ENCODE measurements at regions not wholly inside any gene's neighbourhood (a gene's known extent, or its start where the extent isn't known, plus 50 kb on each side); places are given as distances from the start of the nearest gene placed in this dataset.

DNA sequence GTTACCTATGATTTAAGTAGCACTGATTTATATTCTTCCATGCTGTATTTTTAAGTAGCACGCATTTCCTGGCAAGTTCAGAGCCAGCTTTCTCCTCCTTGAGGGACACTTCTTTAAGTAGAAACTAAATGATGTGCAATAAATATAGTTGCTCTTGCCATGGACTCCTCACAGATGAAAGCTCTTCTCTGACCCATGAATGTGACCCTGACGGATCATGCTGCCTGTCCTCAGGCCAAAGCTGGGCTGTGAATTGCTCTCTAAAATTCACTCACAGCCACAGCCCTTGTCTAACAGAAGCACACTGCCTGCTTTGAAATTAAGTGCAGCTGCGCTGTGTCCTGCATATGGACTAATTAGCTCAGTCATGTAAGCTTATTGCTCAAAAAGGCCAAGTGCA is 438.8 kb downstream of the PMP22 start:
- no peaks in the 10 kb centered on the region for H3K9me3 ChIP-seq
- H3K27me3 ChIP-seq = no peaks in the 10 kb centered on the region
- WGBS (ENCODE audit: insufficient coverage, low coverage, low lambda C conversion rate, missing lambda C conversion rate) = 44% methylated on average over 2 of the region's 3 CpGs
- no peak overlapping the region for H3K27ac ChIP-seq
- ATAC-seq = no peak
- intact Hi-C loops (cut with DNase I) = no loop called here
- no peaks in the 10 kb centered on the region for H3K36me3 ChIP-seq
- TF ChIP-seq, protein P1, sequence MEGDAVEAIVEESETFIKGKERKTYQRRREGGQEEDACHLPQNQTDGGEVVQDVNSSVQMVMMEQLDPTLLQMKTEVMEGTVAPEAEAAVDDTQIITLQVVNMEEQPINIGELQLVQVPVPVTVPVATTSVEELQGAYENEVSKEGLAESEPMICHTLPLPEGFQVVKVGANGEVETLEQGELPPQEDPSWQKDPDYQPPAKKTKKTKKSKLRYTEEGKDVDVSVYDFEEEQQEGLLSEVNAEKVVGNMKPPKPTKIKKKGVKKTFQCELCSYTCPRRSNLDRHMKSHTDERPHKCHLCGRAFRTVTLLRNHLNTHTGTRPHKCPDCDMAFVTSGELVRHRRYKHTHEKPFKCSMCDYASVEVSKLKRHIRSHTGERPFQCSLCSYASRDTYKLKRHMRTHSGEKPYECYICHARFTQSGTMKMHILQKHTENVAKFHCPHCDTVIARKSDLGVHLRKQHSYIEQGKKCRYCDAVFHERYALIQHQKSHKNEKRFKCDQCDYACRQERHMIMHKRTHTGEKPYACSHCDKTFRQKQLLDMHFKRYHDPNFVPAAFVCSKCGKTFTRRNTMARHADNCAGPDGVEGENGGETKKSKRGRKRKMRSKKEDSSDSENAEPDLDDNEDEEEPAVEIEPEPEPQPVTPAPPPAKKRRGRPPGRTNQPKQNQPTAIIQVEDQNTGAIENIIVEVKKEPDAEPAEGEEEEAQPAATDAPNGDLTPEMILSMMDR (IDR thresholded peaks at IDR 0.05) = no peak
- TF ChIP-seq POLR2A (IDR thresholded peaks at IDR 0.05) = no peak
- no peak for DNase-seq
- H3K4me1 ChIP-seq = no peaks in the 10 kb centered on the region
- H3K4me3 ChIP-seq = no peak overlapping the region

DNA sequence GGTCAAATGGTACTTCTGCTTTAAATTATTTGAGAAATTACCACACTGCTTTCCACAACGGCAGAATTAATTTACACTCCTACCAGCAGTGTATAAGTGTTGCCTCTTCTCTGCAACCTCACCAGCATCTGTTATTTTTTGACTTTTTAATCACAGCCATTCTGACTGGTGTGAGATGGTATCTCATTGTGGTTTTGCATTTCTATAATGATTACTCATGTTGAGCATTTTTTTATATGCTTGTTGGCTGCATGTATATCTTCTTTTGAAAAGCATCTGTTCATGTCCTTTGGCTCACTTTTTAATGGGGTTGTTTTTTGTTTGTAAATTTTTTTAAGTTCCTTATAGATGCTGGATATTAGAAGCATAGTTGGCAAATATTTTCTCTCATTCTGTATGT is 446.7 kb downstream of the PMP22 start:
- DNase-seq (no peak), ATAC-seq (no peak)
- no peak for TF ChIP-seq POLR2A (IDR thresholded peaks at IDR 0.05)
- TF ChIP-seq, protein P1 (IDR thresholded peaks at IDR 0.05) = no peak
- 73% methylated on average over 1 of the region's 1 CpG for WGBS (ENCODE audit: insufficient coverage, low coverage, low lambda C conversion rate, missing lambda C conversion rate)
- Histone ChIP-seq H3K27ac (no peak overlapping the region), H3K4me1 (no peaks in the 10 kb centered on the region), H3K27me3 (no peaks in the 10 kb centered on the region), H3K36me3 (no peaks in the 10 kb centered on the region), H3K9me3 (no peaks in the 10 kb centered on the region), H3K4me3 (no peak overlapping the region)
- intact Hi-C loops (cut with DNase I) = no loop called here

- Histone ChIP-seq H3K4me1 (no peaks in the 10 kb centered on the region), H3K27ac (no peak overlapping the region), H3K36me3 (no peaks in the 10 kb centered on the region), H3K4me3 (no peak overlapping the region), H3K27me3 (no peaks in the 10 kb centered on the region), H3K9me3 (no peaks in the 10 kb centered on the region)
- WGBS (ENCODE audit: insufficient coverage, low coverage, low lambda C conversion rate, missing lambda C conversion rate) = 79% methylated on average over 6 of the region's 6 CpGs
- intact Hi-C loops (cut with DNase I) = no loop called here
- TF ChIP-seq, protein P1 (IDR thresholded peaks at IDR 0.05) = no peak
- TF ChIP-seq POLR2A (IDR thresholded peaks at IDR 0.05) = no peak
- no peak for DNase-seq
- no peak for ATAC-seq
Observed at GRCh38 chr17:14815079-14815478, 450.0 kb downstream of the PMP22 start.

GRCh38 chr17:14813649-14814370 is 451.3 kb downstream of the PMP22 start:
- Histone ChIP-seq H3K4me3 (no peak overlapping the region), H3K27me3 (no peaks in the 10 kb centered on the region), H3K36me3 (no peaks in the 10 kb centered on the region), H3K9me3 (no peaks in the 10 kb centered on the region), H3K4me1 (no peaks in the 10 kb centered on the region), H3K27ac (no peak overlapping the region)
- 65% methylated on average over 11 of the region's 18 CpGs for WGBS (ENCODE audit: insufficient coverage, low coverage, low lambda C conversion rate, missing lambda C conversion rate)
- ATAC-seq = peak; percentile 71 to 85 (median 80)
- DNase-seq = peak; percentile 50 to 74 (median 54)
- intact Hi-C loops (cut with DNase I) = no loop called here
- no peak for TF ChIP-seq POLR2A (IDR thresholded peaks at IDR 0.05)
- TF ChIP-seq, protein P1 (IDR thresholded peaks at IDR 0.05) = peak; percentile 25 to 54 (median 48)

DNA sequence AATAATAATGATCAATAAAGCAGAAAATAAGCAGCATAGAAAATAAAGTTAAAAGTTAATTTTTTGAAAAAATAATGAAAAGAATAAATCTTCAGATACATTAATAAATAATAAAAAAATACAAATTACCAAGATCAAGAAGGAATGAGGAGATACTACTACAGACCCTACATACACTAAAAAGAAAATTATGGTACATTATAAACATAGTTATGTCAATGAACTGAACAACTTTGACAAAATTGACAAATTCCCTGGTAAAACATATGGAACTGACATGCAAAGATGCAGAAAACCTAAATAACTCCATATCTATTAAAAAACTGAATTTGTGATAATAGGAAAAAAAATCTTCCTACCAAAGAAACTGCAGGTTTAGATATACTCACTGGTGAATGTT is 456.7 kb downstream of the PMP22 start:
- Histone ChIP-seq H3K36me3 (no peaks in the 10 kb centered on the region), H3K4me3 (no peak overlapping the region), H3K27me3 (no peaks in the 10 kb centered on the region), H3K4me1 (no peaks in the 10 kb centered on the region), H3K27ac (no peak overlapping the region), H3K9me3 (no peaks in the 10 kb centered on the region)
- intact Hi-C loops (cut with DNase I) = no loop called here
- DNase-seq (no peak), ATAC-seq (no peak)
- TF ChIP-seq POLR2A (IDR thresholded peaks at IDR 0.05) = no peak
- TF ChIP-seq, protein P1 (IDR thresholded peaks at IDR 0.05) = no peak

Data from right lobe of liver (tissue), 6 donors.